ENCODE measurements at regions not wholly inside any gene's neighbourhood (a gene's known extent, or its start where the extent isn't known, plus 50 kb on each side); places are given as distances from the start of the nearest gene placed in this dataset.

DNA sequence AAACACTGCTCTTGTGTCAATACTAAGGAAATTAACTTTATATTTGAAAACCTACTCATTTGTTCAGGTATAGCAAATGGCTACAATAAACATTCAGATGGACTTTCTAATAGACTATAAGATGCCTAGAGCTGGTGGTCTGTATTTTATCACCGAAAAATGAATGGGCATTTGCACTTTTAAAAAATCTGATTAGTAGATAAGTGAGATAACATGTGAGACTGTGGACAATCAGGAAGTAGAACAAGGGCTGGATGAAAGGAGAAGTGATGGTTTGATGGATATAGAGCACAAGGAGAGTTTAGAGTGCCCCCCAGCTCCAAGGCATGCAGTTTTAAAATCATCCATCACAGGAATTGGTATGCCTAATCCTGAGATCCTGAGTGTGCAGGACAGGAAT lies 308.4 kb upstream of the RARB start:
- DNase-seq, result no peak

DNA sequence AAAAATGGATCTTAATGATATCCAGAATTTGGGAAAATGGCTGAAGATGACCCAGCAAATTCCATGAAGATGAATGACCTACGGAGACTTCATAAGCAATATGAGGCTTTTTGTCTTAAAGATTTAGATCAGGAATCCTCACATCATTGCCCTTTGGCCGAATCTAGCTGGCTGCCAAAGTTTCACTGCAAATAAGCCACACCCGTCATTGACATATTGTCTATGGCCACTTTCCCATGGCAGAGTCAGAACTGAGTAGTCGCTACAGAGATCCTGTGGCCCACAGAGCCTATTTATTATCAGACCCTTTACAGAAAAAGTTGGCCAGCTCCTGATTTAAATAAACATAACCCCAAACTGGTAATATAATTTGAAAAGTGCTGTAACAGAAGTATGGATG lies 307.4 kb upstream of the RARB start:
- no peak for DNase-seq

DNA sequence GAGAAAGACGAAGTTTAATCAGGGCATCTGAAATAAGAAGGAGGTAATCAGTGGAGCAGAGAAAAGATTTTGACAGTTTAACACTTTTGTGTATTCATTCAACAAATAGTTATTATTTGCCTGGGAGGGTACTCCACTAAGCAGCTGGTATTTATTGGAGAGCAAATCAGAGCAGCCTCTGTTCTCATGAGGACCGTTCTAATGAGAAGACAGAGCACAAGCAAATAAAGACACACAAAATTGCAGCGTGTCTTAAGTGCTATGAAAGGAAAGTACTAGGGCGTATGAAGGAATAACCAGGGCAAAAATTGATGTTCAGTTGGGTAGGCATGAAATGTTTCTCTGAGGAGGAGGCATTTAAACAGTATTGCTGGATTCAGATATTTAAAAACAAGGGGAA lies 302.9 kb upstream of the RARB start:
- DNase-seq, result no peak

DNA sequence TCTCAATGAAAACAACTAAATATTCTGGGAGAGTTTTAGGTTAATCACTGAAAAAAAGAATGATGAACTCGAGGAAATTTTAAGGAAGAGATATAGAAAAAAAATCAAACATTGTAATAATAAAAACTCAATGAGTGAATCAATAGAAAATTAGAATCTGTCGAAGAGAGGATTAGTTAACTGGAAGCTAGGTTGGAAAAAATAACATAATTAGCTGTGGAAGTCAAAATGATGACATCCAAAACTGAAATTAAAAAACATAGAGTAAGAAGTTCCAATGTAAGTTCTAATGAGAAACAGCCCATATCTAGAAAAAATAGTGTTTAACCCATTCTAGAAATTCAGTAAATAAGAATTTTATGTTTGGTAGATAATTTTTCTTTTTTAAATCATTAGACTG lies 299.3 kb upstream of the RARB start:
- no peak for DNase-seq

DNA sequence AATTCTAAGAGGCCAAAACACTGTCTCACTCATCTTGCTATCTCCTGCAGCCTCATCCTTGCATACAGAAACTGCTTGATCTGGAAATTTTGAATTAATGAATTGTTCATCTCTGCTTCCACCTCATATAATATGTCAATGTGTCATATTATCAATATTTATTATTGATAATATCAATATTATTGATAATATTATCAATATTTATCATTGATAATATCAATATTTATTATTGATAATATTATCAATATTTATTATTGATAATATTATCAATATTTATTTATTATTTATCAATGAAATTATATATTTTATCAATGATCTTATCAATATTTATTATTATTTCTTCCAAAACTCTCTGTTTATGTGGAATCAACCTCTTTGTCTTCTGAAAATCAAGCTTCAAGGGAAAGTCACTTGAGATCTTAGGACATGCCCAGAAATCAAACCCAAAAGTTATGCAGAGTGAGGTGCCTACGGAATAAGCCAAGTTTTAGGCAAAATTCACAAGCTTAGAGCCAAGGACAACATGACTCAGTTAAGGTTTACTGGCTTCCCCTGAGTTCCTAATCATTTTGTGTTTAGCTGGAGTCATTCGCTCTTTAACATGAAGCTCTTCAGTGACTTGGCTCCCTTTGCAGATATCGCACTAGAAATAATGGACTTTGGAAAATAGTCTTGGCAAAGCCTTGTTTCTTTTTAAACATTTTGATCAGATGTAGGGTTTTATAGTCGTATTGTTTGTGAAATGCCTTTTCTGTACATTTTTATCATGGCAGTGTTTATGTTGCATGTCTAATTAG lies 297.1 kb upstream of the RARB start:
- DNase-seq, result no peak

DNA sequence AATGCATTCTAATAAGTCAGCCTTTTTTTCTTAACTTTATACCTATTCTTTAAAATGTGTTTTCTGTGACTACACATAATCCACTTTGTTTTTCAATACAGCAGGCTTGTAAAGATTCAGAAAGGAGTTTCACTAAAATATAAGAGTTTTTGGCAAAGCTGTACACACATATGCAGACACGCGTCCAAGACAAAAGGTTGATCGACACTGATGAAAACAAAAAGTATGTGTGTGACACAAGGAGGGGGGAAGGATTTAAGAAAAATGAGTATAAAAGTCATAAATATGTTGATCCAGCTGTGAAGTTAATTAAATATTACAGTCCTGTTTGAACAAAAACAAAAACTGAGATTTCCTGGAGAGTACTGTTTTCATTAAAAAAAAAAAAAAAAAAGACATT lies 294.5 kb upstream of the RARB start:
- no peak for DNase-seq

DNA sequence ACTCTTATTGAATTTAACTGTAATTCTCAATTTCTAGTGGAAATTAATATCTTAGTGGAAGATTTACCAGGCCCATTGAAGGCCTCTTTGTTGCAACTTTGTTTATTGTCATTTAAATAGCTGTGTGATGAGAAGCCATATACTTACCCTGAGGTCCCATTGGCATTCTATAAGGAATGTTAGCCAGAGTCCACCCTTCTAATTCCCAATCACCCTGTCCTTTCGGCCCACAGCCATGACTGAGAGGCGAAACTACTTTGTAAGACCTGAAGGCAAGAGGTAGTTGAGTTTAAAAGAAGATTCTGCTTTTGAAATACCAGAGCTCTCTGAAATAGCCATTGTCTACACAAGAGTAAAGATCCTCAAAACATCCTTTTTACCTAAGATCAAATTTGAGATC lies 290.5 kb upstream of the RARB start:
- DNase-seq, result no peak

DNA sequence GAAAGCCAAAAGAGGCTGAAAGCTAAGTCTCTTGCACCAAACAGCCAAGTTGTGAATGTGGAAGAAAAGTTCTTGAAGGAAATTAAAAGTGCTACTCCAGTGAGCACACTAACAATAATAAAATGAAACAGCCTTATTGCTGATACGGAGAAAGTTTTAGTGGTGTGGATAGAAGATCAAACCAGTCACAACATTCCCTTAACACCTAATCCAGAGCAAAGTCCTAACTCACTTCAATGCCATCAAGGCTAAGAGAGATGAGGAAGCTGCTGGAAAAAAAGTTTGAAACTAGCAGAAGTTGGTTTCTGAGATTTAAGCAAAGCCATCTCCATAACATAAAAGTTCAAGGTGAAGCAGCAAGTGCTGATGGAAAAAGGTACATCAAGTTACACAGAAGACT lies 288.8 kb upstream of the RARB start:
- DNase-seq, result no peak

DNA sequence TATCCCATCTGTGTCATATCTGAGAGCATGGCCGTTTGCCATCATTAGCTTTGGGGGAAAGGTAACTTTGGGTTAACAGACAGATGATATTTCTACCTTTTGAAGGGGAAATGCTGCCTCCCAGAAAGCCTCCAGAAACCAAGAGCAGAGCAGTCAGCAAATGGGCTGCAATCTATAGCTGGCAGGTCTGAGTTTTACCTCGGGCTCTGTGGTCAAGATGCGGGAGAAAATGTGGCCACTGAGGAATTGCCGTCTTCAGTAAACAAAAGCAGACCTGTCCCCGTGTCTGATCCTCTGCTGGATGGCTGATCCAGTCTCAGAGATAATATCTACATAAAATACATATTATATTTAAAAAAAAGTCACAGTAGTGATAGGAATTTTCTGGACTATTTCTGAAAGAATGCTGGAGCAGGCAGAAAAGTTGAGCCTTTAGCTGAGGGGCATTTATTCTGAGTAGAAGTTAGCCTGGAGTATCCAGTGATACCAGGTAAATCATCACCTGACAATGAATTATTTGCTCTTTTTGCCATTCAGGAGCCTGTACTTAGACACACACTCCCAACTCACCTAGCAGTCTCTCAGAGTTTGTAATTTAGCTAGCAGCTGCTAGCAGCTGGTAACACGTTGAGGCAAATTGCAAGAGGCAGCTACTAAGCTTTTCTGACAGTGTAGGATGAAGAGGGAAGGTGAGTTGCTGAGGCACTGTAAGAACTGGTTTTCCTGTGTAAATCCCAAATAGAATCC lies 285.3 kb upstream of the RARB start:
- no peak for DNase-seq

DNA sequence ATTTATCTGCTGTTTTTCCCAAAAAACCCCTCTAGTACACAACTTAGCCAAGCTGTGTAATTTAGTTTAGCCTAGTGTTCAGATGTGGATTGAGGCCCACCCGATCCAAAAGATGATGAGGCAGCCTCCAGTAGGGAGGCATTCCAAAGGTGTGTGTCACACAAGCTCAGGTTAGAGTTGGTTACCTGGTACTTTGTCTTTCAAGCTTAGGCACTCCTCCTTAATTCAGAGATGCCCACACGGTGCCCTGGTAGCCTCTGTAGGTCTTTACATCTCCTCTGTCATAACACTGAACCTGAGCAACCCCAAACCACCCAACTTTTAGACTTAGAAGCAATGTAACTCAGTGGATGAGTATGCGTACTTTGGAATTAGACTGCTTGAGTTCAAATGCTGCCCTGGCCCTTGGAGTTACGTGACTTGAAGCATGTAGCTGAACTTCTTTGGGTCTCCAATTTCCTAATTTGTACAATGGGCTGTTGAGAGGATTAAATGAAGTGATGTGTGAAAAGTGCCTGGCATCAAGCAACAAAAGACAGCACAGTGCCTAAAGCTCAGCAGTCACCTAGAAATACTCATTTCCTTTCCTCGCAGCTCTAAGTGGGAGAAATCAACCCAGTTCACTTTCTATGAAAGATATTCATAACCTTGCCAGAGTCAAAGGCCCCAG lies 284.6 kb upstream of the RARB start:
- DNase-seq, result no peak

DNA sequence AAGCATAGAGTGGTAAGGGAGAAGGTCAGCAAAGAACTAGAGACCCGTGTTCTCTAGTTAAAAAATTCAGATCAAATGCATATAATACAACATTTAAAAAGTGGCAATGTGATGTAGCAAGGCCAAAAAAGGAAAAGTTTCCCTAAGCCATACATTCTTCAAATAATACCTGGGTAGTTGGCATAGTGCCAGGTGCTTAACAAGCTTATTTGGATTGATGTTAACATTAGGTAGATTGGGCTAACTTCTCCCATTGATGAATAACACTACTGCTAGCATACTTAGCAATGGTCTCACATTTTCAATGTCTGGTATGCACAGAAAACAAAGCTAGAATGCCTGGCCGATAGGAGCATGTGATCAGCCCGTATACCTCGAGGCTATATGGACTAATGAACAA lies 283.6 kb upstream of the RARB start:
- no peak for DNase-seq

DNA sequence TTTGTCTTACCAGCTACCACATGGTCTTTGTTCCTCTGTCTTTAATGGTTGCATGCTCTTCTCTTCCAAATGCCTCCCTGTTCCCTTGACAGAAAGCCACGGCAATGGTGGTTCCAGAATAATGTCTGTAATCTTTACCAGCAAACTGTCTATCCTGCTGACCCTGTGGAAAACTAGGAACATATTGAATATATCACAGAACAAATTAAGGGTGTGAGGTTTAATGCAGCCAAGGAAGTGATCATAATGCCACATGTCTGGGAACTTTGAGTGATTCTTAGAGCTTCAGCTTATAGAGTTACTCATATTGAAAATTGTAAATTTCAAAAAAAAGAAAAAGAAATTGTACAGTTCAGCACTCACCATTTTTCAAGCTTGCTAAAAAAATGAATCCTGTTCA lies 282.9 kb upstream of the RARB start:
- no peak for DNase-seq

DNA sequence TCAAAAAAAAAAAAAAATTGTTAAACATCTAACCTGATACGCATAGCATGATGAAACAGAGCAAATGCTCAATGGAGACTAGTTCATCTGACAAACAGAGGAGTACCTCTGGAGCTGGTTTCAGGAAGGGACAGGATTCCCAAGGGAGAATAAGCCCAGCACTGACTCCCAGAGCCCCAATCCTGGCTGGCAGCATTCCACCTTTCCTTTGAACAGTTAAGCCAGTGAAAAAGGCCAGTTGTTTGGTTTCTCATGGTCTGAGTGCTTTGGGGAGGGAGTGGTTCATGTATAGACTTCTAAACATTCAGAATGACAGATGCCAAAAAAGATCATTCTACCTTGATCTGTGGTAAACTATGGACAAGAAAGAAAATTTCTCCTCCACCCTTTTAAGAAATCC lies 277.9 kb upstream of the RARB start:
- DNase-seq, result no peak

DNA sequence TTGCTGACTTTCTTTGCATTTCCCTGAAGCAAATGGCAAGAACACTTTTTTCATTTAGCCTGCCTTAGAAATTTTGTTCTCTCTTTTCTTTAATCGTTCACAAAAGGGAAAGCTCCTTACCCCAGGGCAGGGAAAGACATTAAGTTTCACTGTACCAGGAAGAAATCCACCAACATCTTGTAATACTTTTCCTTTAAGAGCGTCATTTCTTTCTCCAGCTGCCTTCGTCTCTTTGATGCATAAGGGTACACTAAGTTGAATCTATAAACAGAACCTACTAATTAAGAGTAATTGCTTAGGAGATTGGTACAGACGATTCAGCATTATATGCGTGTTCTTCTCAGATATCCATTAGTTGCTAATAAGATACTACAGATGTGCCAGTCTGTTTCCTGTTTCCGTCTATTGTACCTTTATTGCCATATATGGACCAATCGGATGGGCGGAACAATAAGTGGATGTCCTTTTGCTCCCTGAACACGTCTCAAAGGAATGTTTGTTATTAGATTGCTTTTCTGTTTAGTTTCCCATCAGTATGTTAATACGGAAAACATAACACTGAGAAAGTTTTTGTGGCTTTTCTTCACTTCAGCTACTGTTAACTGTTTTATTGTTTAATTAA lies 276.7 kb upstream of the RARB start:
- no peak for DNase-seq

DNA sequence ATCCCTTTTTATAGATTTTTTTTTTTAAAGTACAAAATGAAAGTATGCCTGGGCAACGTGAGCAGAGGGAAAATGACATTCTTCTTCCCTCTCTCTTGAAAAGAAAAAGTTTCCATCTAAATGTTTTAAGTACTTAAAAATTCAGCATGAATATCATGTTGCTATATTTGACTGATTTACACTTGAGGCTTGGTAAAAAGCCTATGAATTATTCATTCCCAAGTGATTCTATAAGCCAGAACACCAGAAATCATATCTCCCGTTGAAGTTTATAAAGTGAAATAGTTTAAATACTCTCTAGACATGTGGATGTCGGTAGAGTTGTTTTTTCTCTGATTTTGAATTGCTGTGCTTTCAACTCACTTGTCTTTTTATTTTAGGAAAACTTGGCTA lies 276.2 kb upstream of the RARB start:
- no peak for DNase-seq

DNA sequence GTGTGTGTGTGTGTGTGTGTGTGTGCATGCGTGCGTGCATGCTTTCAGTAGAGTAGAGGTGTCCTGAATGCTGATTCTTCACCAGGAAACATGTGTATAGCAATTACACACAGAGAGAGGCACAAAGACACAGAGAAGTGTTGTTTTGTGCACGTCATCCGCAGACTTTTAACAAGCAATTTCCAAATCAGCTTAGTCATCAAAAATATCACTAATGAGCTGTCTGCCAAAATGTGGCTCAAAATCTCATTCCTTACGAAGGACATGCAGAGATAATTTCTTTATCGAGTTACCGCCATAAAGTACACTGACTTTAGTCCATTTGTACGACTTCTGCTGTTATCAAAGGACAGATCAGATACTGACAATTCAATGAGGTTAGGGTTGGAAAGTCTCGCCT lies 274.9 kb upstream of the RARB start:
- no peak for DNase-seq

DNA sequence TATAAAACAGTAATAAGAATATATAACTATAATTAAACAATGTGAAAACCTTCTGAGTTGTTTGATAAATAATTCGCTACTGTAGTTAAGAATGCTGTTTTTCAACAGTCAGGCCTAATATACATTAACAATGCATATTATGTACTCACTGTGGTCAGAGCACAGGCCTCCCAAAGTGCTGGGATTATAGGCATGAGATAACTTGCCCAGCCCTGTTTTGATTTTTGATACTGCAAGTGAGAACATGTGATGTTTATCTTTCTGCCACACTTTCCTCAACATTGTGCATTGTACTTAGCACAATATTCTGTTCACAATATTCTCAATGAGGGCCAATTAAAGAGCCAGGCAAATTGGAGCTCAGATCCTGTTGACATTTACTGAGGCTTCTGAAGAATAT lies 274.5 kb upstream of the RARB start:
- no peak for DNase-seq

DNA sequence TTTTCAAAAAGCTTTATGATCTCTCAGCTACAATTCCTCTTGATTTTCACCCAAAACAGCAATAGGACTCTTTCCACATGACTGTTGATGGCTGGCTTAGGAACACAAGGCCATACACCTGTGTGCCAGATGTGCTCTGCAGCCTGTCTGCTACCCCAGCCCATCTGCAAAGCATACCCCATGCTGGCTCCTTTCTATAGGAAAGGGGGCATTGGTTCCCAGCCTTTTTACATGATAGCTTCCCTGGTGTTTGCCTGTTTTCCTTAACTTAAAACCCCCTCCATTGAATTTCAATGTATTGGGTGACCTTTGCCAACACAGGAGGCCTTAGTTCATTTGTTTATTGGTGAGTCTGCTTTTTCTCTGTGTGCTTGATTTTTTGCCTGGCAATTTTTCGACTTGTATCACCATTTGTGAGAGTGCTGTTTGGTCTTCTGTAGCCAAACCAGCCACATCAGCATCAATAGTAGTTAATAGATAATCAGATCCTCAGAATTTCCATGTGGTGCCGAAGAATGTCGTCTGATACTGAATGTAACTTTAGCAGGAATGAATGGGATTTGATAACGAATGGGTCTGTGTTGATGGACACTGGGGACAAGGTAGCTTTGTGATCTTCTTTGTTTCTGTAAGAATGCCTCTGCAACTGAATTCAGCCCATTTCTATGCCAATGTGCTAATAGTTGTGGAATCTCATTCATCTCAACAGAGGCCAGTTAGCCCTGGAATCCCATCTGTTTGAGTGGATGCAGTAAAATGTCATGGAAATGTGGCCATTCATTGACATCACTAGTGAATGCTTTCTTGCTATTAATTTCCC lies 272.2 kb upstream of the RARB start:
- DNase-seq, result no peak

DNA sequence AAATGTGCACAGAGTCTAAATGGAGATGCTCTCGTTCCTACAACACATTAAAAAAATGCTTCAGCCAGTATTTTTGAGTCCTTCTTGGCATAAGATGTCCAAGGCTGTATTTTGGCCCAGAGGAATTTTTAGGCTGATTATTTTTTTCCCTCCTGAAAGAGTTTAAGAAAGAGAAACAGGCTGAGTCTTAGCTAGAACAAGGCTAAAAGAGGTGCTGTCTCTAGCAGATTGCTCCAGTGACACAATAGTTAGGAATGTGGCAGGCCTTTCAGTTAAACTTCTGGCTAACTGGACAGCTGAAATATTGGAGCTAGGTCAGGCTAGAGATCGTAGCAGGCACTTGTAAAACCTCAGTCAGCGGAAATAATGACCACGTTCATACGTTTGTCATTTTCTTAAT lies 271.4 kb upstream of the RARB start:
- DNase-seq, result no peak

DNA sequence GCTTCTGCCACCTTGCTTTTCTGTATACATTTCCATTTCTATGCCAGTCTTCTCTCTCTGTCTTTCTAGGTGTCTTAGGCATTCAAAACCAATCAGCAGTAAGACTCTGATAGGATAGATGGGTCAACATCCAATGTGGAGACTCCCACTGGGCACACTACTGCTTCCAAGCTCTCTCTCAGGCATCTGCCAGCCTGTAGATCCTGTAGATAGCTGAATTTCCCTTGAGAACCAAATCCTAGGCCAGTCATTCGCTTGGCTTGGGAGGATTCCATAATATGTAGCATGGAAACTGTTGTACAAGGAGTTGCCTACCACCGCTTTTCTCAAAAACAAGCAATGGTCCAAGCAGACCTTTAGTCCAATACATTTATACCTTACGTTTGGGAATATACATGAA lies 262.8 kb upstream of the RARB start:
- DNase-seq, result no peak

DNA sequence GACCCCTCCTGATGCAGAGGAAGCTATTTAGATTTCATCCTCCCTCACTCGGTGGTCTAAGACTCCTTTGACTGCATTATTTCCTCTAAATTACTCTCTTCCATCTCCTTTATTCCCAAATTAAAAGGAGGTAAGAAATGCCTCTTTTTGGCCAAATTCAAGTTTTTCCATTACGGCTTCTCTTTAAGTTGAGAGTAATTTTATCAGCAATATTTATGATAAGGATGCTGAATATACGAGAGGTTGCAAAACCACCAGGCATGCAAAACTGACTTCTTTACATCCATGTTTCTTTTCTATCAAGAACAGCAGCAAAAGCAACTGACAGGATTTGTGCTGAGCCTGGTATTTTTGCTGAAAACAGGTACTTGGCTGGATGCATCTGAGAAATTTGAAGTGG lies 262.0 kb upstream of the RARB start:
- no peak for DNase-seq

DNA sequence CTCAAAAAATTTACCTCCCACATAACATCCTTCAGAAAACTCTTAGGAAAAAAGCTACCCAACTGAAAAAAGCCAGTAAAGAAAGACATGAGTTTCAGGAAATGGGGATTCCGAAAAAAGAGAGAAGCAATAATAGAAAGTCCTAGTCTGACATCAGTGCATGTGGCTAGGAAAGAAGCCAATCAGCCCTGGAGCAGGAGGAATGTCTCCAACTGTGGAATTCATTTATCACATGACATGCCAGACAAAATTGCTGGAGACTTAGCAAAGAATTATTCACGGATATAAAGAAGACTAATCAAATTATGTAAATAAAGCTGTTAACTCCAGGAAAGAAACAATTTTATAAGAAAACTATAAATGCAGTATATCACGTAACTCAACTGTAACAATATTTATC lies 258.9 kb upstream of the RARB start:
- no peak for DNase-seq

DNA sequence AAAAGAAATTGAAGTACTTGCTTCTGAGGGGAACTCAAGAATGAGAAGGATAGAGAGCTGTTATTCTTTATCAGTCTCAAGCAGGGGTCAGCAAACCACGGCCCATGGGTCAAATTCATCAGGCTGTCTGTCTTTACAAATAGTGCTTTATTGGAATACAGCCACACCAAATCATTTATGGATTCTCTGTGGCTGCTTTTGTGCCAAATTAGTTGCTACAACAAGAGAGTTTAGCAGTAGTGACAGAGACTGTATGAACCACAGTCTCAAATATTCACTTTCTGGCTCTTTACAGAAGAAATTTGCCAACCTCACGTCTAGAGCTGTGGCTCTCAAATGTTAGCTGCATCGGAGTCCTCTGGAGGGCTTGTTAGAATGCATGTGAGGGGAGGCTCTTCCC lies 258.0 kb upstream of the RARB start:
- DNase-seq, result no peak

Data from NCI-H345 (cell line).